IgD-negative memory B cell (primary cell): ENCODE measurements at regions not wholly inside any gene's neighbourhood (a gene's known extent, or its start where the extent isn't known, plus 50 kb on each side); places are given as distances from the start of the nearest gene placed in this dataset.

ENCODE experiments used
- H3K27ac Mint-ChIP-seq, 3 donors: one replicate each; pipeline ENCODE4 v1.8.0; 2020 to 2022; ENCODE audit warnings: mild to moderate bottlenecking in 3 of 3, mixed read lengths in 3 of 3, moderate library complexity in 1 of 3
- H3K27me3 Mint-ChIP-seq: one replicate; pipeline ENCODE4 v1.8.0; 2021; ENCODE audit warnings: mixed read lengths
- H3K36me3 Mint-ChIP-seq: one replicate; pipeline ENCODE4 v1.8.0; 2020; ENCODE audit warnings: mild to moderate bottlenecking, mixed read lengths
- H3K4me1 Mint-ChIP-seq, 3 donors: one replicate each; pipeline ENCODE4 v1.8.0; 2020 to 2022; ENCODE audit warnings: mixed read lengths in 3 of 3, mild to moderate bottlenecking in 1 of 3
- H3K4me3 Mint-ChIP-seq, 4 donors: one replicate each; pipeline ENCODE4 v1.8.0; 2020 to 2022; ENCODE audit warnings: mild to moderate bottlenecking in 4 of 4, mixed read lengths in 4 of 4, moderate library complexity in 3 of 4
- H3K9me3 Mint-ChIP-seq, 3 donors: one replicate each; pipeline ENCODE4 v1.8.0; 2020 to 2021; ENCODE audit warnings: mixed read lengths in 3 of 3, mild to moderate bottlenecking in 1 of 3

DNA sequence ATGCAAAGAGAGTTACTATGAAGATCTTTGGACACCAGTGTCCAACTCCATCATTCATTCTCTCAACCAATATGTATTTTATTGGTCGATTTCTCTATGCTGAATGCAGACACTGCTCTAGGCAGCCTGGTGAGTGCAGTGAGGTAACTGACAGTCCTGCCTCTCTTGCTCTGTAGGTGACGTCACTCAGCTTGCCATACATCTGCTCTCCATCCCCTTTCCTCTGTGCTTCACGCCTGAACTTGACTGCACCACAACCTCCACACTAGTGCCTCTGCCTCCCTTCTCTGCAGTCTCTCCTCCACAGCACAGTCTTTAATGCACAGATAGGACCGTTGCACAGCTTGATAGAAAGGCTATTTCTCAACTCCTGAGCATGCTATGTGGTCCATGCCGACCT, 344.9 kb upstream of the NOCT start:
- Mint-ChIP-seq H3K4me1 (peaks cover 0 to 3% (median 1%) of the 10 kb centered on the region in 3 donors), H3K36me3 (no peaks in the 10 kb centered on the region), H3K27ac (no peak overlapping the region), H3K9me3 (peaks cover 0 to 4% (median 0%) of the 10 kb centered on the region in 3 donors), H3K27me3 (peaks cover 9% of the 10 kb centered on the region), H3K4me3 (no peak overlapping the region)

DNA sequence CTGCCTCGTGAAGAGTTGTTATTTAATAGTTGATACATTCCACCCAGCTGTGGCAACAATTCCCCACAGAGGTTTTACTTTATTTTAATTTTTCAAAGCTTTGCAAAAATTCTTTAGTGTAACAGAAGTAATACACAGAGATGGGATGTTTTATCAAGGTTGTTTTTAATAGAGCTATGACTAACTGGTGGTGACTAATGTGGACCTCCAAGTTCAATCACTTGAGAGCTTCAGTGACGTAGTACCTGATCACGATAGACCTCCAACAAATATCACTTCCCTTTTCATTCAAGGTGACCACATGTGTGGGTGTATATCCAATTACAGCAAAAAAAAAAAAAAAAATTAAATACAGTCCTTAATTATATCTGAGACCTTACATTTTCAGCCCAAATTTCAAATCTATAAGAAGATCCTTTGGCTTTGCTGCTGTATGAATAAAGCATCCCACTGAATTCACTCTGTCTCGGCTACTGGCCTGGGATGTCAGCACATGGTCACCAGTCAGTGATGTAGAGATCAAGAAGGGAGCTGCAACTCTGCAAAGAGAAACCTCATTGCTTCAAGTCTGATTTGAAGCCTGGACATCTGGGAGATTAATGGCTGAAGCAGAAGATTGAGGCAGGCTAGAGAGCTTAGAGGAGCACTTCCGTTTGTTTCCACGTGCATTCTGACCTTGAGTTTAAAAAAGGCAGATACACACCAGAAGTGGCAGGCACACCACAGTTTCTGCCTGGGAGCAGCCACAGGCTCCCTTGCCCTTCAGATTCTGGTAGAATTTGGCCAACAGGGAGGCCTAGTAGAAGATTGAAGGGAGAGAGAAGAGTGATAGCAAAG, 345.9 kb upstream of the NOCT start:
- Mint-ChIP-seq H3K36me3 (no peaks in the 10 kb centered on the region), H3K4me3 (no peak overlapping the region), H3K27me3 (peaks cover 9% of the 10 kb centered on the region), H3K27ac (no peak overlapping the region), H3K9me3 (peaks cover 0 to 4% (median 0%) of the 10 kb centered on the region in 3 donors), H3K4me1 (peaks cover 0 to 3% (median 1%) of the 10 kb centered on the region in 3 donors)

DNA sequence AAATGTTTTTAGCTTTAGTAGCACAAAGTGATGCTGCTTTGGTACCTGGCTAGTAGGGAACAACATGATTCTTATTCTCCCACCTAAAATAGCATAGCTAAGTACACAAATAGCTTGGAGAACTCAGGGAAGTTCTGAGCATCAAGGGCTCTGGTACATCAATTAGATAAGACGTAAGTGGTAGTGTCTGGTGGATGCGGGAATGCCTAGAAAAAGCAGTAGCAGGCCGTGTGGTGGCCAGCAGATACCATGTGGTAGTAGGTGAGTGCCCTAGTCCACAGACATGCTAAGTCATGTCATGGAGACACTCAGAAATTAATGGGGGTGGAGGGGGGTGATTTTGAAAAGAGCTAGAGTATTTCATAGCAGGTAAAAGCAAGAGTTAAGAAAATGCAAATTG, 347.3 kb upstream of the NOCT start:
- peaks cover 9% of the 10 kb centered on the region for H3K27me3 Mint-ChIP-seq
- peaks cover 0 to 4% (median 0%) of the 10 kb centered on the region in 3 donors for H3K9me3 Mint-ChIP-seq
- no peaks in the 10 kb centered on the region for H3K36me3 Mint-ChIP-seq
- peaks cover 0 to 3% (median 0%) of the 10 kb centered on the region in 3 donors for H3K4me1 Mint-ChIP-seq
- H3K27ac Mint-ChIP-seq: no peak overlapping the region
- no peak overlapping the region for H3K4me3 Mint-ChIP-seq

DNA sequence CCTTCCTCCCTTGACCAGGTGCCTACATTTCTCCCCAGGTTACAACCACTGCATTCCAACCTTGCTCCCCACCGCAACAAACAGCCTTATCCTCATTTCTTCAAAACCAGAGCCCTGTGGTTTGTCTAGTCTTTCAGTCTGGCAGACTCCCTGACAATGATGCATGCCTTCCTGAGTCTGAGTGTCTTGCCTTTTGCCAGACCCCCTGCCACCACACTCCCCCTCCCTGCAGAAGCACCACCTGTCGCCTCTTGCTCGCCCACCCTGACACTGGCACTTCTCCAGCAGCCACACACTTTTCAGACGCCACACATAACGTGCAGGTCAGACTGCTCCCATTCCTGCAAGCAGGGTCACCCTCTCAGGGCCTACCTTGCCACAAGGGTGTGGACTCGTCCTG, 349.2 kb upstream of the NOCT start:
- Mint-ChIP-seq H3K9me3 (peaks cover 0 to 4% (median 0%) of the 10 kb centered on the region in 3 donors), H3K4me3 (no peak overlapping the region), H3K4me1 (peaks cover 0 to 1% (median 0%) of the 10 kb centered on the region in 3 donors), H3K27me3 (peaks cover 9% of the 10 kb centered on the region), H3K27ac (no peak overlapping the region), H3K36me3 (no peaks in the 10 kb centered on the region)

DNA sequence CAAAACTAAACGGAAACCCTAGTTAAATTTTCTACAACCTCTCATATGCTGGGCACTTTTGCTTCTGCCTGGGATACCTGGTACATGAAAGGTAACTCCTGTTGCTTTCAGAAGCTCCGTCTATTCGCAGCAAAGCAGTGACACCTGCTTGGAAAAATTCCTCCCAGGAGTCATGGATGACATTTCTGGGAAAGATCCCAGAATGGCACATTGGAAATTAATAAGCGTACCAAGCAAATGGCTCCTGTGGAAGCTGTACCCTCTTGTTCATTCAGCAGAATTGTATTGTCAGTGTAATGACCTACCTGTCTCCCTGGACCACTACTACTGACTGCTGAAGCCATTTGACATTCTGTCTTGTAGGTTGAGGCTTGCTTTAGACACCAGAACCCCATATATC, 349.7 kb upstream of the NOCT start:
- no peak overlapping the region for H3K4me3 Mint-ChIP-seq
- peaks cover 0 to 1% (median 0%) of the 10 kb centered on the region in 3 donors for H3K4me1 Mint-ChIP-seq
- no peak overlapping the region for H3K27ac Mint-ChIP-seq
- peaks cover 0 to 4% (median 0%) of the 10 kb centered on the region in 3 donors for H3K9me3 Mint-ChIP-seq
- no peaks in the 10 kb centered on the region for H3K36me3 Mint-ChIP-seq
- peaks cover 5% of the 10 kb centered on the region for H3K27me3 Mint-ChIP-seq

DNA sequence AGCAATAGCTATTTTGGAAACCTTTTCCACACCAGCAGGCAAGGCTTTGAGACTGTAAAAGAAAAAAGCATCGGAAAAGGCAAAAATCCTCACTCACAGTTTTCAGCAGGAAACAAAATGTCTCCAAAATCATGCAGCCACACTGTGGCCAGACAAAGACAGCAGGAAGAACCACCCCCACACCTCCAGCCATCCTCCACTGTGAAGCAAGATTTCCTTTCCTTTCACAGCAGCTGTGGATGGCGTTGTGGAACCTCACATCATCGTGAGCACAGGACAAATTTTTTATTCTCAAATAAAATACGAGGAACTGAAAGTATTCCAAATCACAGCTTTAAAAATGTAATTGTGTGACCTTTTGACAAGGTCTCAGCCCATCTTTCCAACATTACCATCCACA, 351.7 kb upstream of the NOCT start:
- no peak overlapping the region for H3K27ac Mint-ChIP-seq
- peaks cover 4% of the 10 kb centered on the region for H3K27me3 Mint-ChIP-seq
- peaks cover 0 to 2% (median 0%) of the 10 kb centered on the region in 3 donors for H3K9me3 Mint-ChIP-seq
- H3K4me1 Mint-ChIP-seq: peaks cover 0 to 1% (median 0%) of the 10 kb centered on the region in 3 donors
- no peak overlapping the region for H3K4me3 Mint-ChIP-seq
- no peaks in the 10 kb centered on the region for H3K36me3 Mint-ChIP-seq

DNA sequence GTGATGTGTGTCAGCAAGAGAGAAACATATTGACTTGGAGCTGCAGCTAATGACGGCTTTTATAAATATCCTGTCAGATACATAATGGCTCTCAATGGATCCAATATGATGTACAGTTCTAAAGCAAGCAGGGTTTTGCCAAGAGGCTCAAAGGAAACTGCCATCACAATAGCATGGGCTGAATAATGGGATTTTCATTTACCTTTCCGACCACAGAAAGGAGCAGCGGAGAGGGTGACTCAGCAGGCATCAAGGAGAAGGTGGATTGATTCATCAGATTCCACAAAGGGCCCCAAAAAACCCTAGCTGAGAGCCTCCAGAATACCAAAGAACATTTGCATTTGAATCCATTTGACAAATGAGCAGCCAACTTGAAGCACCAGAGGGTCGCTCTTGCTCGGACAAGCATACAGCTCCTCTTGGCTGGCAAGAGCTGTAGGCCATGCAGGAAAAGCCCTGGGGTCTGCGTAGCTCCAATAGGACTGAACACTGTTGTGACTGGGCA, 355.7 kb upstream of the NOCT start:
- H3K4me3 Mint-ChIP-seq: no peak overlapping the region
- H3K27ac Mint-ChIP-seq: no peak overlapping the region
- no peaks in the 10 kb centered on the region for H3K9me3 Mint-ChIP-seq
- no peaks in the 10 kb centered on the region for H3K36me3 Mint-ChIP-seq
- H3K4me1 Mint-ChIP-seq: no peaks in the 10 kb centered on the region
- peaks cover 5% of the 10 kb centered on the region for H3K27me3 Mint-ChIP-seq

DNA sequence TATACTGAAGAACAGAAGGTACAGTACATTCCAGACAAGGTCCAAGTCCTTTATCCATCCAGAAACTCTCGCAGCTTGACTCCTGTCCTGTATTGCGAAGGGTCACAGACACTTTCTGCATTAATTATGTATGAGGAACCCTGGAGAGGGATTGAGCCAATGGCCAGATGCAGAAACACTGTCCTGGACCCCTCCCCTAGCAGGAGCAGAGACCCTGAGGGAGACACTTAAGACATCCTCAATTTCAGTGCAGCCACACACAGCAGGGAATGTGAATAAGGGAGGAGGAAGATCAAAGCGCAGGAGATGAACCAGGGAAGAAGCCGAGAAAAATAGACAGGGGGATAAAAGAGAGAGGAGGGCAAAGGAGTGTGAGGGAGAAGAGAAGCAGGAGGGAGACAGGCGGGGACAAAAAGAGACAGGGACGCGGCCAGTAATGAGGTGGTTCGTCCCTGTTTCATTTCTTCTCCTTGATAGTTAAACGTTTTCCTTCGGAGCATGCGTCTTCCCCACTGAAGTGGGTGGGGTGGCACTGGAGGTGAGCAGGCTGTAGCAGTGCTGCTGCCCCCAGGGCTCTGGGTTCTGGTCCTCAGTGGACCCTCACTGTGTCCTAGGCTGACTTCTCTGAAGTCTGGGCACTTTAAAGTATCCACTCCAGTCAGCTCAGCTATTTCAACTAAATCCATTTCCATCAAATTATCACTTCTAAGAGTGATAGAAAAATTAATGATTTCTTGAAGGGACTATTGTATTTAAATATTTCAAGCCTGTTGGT, 356.4 kb upstream of the NOCT start:
- Mint-ChIP-seq H3K9me3 (no peaks in the 10 kb centered on the region), H3K4me1 (no peaks in the 10 kb centered on the region), H3K27ac (no peak overlapping the region), H3K27me3 (peaks cover 5% of the 10 kb centered on the region), H3K36me3 (no peaks in the 10 kb centered on the region), H3K4me3 (no peak overlapping the region)

DNA sequence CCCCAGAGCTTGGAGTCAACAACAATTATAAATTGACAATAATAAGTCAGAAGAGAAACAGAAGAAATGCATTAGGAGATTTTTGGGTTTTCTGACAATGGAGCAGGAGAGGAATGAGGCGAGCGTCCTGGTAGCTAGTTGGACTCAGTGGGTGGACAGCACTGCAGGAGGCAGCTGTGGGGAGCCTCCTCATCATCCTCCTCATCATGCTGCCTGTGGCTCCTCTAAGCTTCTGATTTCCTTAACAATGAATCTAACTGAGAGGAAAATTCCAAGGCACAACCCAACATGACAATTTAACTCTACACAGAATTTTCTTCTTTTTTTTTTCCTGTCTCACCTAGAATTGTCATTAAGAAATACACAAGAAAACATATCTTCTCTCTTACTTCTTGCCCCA, 357.1 kb upstream of the NOCT start:
- H3K36me3 Mint-ChIP-seq: no peaks in the 10 kb centered on the region
- peaks cover 5% of the 10 kb centered on the region for H3K27me3 Mint-ChIP-seq

DNA sequence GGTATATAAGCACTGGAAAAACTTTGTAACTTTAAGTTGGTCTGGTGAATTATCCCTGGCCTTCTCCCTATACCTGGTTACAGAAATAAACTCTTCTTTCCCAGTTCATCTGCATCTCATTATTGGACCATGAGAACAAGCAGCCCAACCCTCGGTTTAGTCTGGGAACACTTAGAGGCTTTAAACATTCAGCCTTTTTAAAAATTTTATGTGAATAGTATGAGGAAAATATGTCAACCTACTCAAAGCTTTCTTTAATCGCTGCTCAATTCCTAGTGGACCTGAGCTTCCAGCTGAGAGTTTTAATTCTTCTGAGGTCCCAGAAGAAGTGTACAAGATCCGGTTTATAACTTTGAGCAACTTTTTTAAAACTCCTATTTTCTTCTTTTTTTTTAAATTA, 358.6 kb upstream of the NOCT start:
- no peak overlapping the region for H3K4me3 Mint-ChIP-seq

More for the DNA sequence above, 357.1 kb upstream of the NOCT start:
- Mint-ChIP-seq H3K4me3 (no peak overlapping the region), H3K4me1 (no peaks in the 10 kb centered on the region), H3K9me3 (no peaks in the 10 kb centered on the region), H3K27ac (no peak overlapping the region)

DNA sequence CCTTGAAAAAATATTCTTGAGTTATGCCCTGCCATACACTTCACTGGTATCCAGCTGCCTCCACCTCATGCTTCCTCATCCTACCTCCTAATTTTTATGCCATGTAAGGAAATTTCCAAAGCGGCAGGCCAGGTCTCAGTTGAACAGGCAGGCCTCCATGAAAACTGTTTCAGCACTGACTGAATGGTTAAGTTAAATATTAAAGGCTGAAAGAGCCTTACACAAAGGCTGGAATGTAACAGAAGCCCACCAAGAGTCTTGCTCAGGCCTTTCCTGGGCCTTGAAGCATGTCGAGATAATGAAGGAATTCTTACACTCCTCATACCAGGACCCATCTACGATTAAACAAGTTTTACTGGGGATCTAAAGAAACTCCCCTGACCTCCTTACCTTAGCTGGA, 359.6 kb upstream of the NOCT start:
- no peaks in the 10 kb centered on the region for H3K4me1 Mint-ChIP-seq
- no peaks in the 10 kb centered on the region for H3K9me3 Mint-ChIP-seq
- no peak overlapping the region for H3K4me3 Mint-ChIP-seq
- no peaks in the 10 kb centered on the region for H3K36me3 Mint-ChIP-seq
- peaks cover 5% of the 10 kb centered on the region for H3K27me3 Mint-ChIP-seq
- H3K27ac Mint-ChIP-seq: no peak overlapping the region

More for the DNA sequence above, 358.6 kb upstream of the NOCT start:
- H3K9me3 Mint-ChIP-seq: no peaks in the 10 kb centered on the region
- peaks cover 5% of the 10 kb centered on the region for H3K27me3 Mint-ChIP-seq
- no peaks in the 10 kb centered on the region for H3K4me1 Mint-ChIP-seq
- H3K36me3 Mint-ChIP-seq: no peaks in the 10 kb centered on the region
- no peak overlapping the region for H3K27ac Mint-ChIP-seq

DNA sequence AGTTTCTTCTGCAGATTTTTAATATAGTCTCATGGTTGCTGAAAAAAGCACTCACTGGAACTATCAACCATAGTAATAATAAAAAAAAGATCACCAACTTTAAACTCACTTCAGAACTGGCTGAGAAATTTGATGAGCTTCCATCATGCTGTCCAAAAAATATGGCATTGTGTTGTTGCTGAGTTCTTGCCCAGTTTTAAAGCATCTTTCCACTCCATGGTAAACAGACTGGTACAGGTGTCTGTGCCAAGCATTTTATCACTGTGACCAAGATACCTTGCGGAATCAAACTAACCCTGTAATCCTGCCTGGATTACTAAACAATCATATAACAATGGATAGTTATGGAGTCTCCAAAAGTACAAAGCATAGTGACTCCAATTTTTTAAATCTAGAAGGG, 360.3 kb upstream of the NOCT start:
- no peaks in the 10 kb centered on the region for H3K9me3 Mint-ChIP-seq
- no peaks in the 10 kb centered on the region for H3K4me1 Mint-ChIP-seq
- peaks cover 4% of the 10 kb centered on the region for H3K27me3 Mint-ChIP-seq
- H3K27ac Mint-ChIP-seq: no peak overlapping the region
- no peak overlapping the region for H3K4me3 Mint-ChIP-seq
- H3K36me3 Mint-ChIP-seq: no peaks in the 10 kb centered on the region

DNA sequence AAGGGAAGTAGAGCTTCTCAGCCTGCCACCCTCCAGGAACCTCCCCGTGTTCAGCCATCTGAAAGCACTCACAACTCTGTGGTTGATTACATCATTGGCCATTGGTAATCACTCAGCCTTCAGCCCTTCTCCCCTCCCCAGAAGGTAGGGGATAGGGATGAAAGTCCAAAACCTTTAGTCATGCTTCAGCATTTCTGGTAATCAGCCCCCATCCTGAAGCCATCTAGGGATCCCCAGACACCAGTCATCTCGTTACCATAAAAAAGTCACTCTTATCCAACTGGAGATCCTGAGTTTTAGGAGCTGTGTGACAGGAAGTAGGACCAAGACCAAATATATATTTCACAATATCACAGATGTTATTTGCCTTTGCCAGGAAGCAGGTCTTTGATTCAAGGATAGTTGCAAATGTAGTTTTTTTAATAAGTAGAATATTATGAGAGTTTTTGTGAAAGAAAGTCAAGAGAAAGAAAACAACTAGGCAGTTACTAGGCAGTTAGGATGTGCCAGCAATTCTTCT, 364.6 kb upstream of the NOCT start:
- no peaks in the 10 kb centered on the region for H3K27me3 Mint-ChIP-seq
- H3K36me3 Mint-ChIP-seq: no peaks in the 10 kb centered on the region
- no peak overlapping the region for H3K27ac Mint-ChIP-seq
- peaks cover 0 to 2% (median 0%) of the 10 kb centered on the region in 3 donors for H3K9me3 Mint-ChIP-seq
- H3K4me1 Mint-ChIP-seq: no peaks in the 10 kb centered on the region
- H3K4me3 Mint-ChIP-seq: no peak overlapping the region

DNA sequence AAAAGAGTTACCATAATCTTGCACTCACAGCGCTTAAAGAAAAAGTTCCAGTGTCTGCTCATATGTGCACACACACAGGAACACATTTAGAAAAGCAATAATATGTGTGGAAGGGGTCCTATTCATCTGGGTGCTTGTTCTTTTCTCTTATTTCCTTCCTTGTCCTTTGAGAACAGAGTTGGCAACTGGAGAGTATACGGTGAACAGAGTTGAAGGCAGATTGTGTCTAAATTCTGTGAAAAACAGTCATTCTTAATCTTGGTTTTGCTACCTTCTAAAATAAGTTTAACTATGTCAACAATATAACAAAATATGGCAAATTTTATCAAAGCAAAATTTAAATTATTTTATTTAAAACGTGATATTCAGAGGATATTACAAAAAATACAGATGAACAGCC, 365.1 kb upstream of the NOCT start:
- Mint-ChIP-seq H3K27ac (no peak overlapping the region), H3K36me3 (no peaks in the 10 kb centered on the region), H3K27me3 (no peaks in the 10 kb centered on the region)

DNA sequence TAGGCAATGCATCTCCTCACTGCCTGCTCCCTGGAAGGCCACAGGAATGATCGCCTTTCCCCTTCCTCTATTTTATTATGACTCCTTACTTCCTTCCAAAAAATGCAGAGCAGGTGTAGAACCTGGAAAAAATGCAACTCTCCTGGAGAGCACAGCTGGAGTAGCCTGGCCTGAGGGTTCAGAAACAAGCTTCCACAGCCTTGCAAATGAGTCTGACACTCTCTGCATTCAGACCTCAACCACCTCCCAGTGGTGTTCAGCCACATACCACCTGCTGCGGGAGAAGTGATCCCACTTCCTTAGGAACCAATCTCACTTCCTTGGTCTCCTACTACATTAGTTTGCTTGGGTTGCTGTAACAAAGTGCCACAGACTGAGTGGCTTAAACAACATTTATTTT, 368.1 kb upstream of the NOCT start:
- Mint-ChIP-seq H3K36me3 (no peaks in the 10 kb centered on the region), H3K4me3 (no peak overlapping the region), H3K27ac (no peak overlapping the region), H3K9me3 (peaks cover 0 to 2% (median 0%) of the 10 kb centered on the region in 3 donors), H3K27me3 (no peaks in the 10 kb centered on the region), H3K4me1 (no peaks in the 10 kb centered on the region)

More for the DNA sequence above, 365.1 kb upstream of the NOCT start:
- H3K4me1 Mint-ChIP-seq: no peaks in the 10 kb centered on the region
- H3K4me3 Mint-ChIP-seq: no peak overlapping the region
- H3K9me3 Mint-ChIP-seq: peaks cover 0 to 2% (median 0%) of the 10 kb centered on the region in 3 donors
